Panc1 (cell line): ENCODE measurements at regions not wholly inside any gene's neighbourhood (a gene's known extent, or its start where the extent isn't known, plus 50 kb on each side); places are given as distances from the start of the nearest gene placed in this dataset.

Experiments used
- ATAC-seq: fragments of 200-7000 bp; cut with Tn5 transposase; 2 replicates; pipeline ENCODE4 v1.9.1; 2020; ENCODE audit warnings: mild to moderate bottlenecking, moderate library complexity
- BruUV-seq: library from RNA; stranded (reverse); fragments of 400-500 nt; replicated peaks from 2 replicates; lab custom pipeline; 2021; lab: Mats Ljungman, UMichigan
- CTCF ChIA-PET: fragments of 300-600 bp; sonication (Branson Sonifier 250); formaldehyde crosslinking; loops from one replicate; lab custom pipeline; 2022; ENCODE audit warnings: antibody characterized with exemption; lab: Charles Lee
- POLR2A ChIA-PET: fragments of 300-600 bp; sonication (Branson Sonifier 250); formaldehyde crosslinking; loops from one replicate; lab custom pipeline; 2022; ENCODE audit warnings: antibody characterized with exemption; lab: Charles Lee
- DNase-seq: peaks from one replicate; pipeline ENCODE4 v3.0.0-alpha.2; 2010; ENCODE audit warnings: low read depth, low spot score
- H3K27ac ChIP-seq: 2 replicates; pipeline ENCODE4 v1.5.1; 2011; ENCODE audit warnings: mild to moderate bottlenecking, low read length, inconsistent platforms
- H3K27me3 ChIP-seq: fragments of 200-500 bp; sonication (Bioruptor generic); 2 replicates; pipeline ENCODE4 v1.6.0; 2014; ENCODE audit warnings: low read length, inconsistent platforms; ENCODE audit not compliant: control insufficient read depth, insufficient read depth
- H3K36me3 ChIP-seq: fragments of 200-500 bp; sonication (Bioruptor generic); 2 replicates; pipeline ENCODE4 v1.5.1; 2014; ENCODE audit warnings: inconsistent platforms, mild to moderate bottlenecking, low read length, moderate library complexity; ENCODE audit not compliant: control insufficient read depth, insufficient read depth
- H3K4me1 ChIP-seq: 2 replicates; pipeline ENCODE4 v1.5.1; 2011; ENCODE audit warnings: inconsistent platforms, mild to moderate bottlenecking, low read length, moderate library complexity; ENCODE audit not compliant: control insufficient read depth, insufficient read depth
- H3K4me3 ChIP-seq, 2 experiments: 2 replicates each; pipeline ENCODE4 v1.5.1; 2011 to 2012; ENCODE audit warnings: low read depth in 2 of 2, low read length in 2 of 2, mild to moderate bottlenecking in 2 of 2, inconsistent platforms in 1 of 2, moderate library complexity in 1 of 2
- H3K9me3 ChIP-seq: fragments of 200-500 bp; sonication (Bioruptor generic); 2 replicates; pipeline ENCODE4 v1.5.1; 2014; ENCODE audit warnings: low read depth, mild to moderate bottlenecking, inconsistent platforms, low read length, moderate library complexity; ENCODE audit not compliant: control insufficient read depth, insufficient read depth
- POLR2AphosphoS5 ChIP-seq: IDR thresholded peaks from 2 replicates; pipeline ENCODE4 v1.6.1; 2012; ENCODE audit warnings: mild to moderate bottlenecking, low read depth, low read length, moderate library complexity
- SIN3A ChIP-seq: IDR thresholded peaks from 2 replicates; pipeline ENCODE4 v1.6.1; 2012; ENCODE audit warnings: low read depth, mild to moderate bottlenecking, low read length, moderate library complexity, borderline replicate concordance; ENCODE audit not compliant: insufficient read depth
- TCF7L2 ChIP-seq: IDR thresholded peaks from 2 replicates; pipeline ENCODE4 v1.6.1; 2011; ENCODE audit warnings: mild to moderate bottlenecking, low read depth, low read length, inconsistent platforms
- in situ Hi-C: cut with HindIII; loops from 2 replicates; pipeline ENCODE4 v1.10.0; 2016; ENCODE audit warnings: low sequenced_read_pairs, low pct_unique_long_range_greater_than_20kb
- intact Hi-C: fragments of 100-400 bp; cut with micrococcal nuclease; formaldehyde crosslinking; loops from one replicate; pipeline ENCODE4 v1.10.0; 2022; ENCODE audit not compliant: unreplicated experiment
- TF ChIP-seq, protein P1 (sequence below), 2 experiments: IDR thresholded peaks; 2 replicates each; pipeline ENCODE4 v1.6.1; 2011 to 2012; ENCODE audit warnings: low read depth in 2 of 2, control low read depth in 1 of 2, low read length in 1 of 2, mild to moderate bottlenecking in 1 of 2, moderate library complexity in 1 of 2; ENCODE audit not compliant: insufficient read depth in 1 of 2
- TF ChIP-seq, protein P2 (sequence below): fragments of 450-650 bp; IDR thresholded peaks from 2 replicates; pipeline ENCODE4 v1.5.1; 2017; ENCODE audit warnings: mild to moderate bottlenecking

DNA sequence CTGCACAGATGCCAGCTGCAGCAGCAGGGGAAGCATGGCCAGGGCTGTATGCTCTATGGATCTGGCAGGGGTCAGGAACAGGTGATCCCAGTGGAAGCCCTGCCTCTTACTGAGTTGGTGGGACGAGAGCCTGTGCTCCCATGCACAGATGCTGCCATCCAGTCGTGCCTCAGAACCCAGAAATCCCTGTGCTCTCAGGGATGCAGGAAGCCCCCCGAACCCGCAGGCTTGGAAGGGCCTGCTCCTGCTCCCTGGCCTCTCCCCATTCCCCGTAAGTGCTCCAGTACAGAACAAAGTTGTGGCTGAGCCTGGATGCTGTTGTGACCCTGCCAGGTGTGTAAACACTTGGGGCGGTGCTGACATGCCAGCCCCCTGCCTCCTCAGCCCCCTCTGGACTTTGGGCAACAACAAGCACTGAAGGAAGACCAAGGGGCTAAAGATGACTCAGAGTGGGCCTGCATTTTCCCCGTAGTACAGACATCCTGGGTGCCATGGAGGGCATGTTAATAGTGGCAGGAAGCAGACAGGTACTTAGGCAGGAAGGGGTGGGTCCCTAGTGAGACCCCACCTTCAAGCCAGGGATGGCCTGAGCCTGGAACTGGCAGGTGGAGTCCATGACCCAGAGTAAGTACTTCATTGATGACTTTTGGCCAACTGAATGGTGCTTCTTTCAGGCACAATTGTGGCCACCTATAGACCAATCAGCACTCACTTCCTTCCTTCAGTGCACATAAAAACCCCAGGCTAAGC lies 1640.7 kb downstream of the C4orf33 start:
- POLR2A ChIA-PET, result no interaction called here
- no TSS peak for BruUV-seq
- in situ Hi-C loops, result no loop called here
- Histone ChIP-seq H3K9me3 (no peaks in the 10 kb centered on the region), H3K27ac (no peak overlapping the region), H3K4me3 (no peak overlapping the region), H3K36me3 (no peaks in the 10 kb centered on the region), H3K27me3 (no peaks in the 10 kb centered on the region), H3K4me1 (no peaks in the 10 kb centered on the region)
- CTCF ChIA-PET, result no interaction called here
- TF ChIP-seq TCF7L2, result no peak
- TF ChIP-seq, protein P1, sequence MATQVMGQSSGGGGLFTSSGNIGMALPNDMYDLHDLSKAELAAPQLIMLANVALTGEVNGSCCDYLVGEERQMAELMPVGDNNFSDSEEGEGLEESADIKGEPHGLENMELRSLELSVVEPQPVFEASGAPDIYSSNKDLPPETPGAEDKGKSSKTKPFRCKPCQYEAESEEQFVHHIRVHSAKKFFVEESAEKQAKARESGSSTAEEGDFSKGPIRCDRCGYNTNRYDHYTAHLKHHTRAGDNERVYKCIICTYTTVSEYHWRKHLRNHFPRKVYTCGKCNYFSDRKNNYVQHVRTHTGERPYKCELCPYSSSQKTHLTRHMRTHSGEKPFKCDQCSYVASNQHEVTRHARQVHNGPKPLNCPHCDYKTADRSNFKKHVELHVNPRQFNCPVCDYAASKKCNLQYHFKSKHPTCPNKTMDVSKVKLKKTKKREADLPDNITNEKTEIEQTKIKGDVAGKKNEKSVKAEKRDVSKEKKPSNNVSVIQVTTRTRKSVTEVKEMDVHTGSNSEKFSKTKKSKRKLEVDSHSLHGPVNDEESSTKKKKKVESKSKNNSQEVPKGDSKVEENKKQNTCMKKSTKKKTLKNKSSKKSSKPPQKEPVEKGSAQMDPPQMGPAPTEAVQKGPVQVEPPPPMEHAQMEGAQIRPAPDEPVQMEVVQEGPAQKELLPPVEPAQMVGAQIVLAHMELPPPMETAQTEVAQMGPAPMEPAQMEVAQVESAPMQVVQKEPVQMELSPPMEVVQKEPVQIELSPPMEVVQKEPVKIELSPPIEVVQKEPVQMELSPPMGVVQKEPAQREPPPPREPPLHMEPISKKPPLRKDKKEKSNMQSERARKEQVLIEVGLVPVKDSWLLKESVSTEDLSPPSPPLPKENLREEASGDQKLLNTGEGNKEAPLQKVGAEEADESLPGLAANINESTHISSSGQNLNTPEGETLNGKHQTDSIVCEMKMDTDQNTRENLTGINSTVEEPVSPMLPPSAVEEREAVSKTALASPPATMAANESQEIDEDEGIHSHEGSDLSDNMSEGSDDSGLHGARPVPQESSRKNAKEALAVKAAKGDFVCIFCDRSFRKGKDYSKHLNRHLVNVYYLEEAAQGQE (IDR thresholded peaks at IDR 0.05; ENCODE audit: insufficient read depth in 1 of 2, low read depth in 2 of 2, low read length in 1 of 2), result no peak
- TF ChIP-seq, protein P2, sequence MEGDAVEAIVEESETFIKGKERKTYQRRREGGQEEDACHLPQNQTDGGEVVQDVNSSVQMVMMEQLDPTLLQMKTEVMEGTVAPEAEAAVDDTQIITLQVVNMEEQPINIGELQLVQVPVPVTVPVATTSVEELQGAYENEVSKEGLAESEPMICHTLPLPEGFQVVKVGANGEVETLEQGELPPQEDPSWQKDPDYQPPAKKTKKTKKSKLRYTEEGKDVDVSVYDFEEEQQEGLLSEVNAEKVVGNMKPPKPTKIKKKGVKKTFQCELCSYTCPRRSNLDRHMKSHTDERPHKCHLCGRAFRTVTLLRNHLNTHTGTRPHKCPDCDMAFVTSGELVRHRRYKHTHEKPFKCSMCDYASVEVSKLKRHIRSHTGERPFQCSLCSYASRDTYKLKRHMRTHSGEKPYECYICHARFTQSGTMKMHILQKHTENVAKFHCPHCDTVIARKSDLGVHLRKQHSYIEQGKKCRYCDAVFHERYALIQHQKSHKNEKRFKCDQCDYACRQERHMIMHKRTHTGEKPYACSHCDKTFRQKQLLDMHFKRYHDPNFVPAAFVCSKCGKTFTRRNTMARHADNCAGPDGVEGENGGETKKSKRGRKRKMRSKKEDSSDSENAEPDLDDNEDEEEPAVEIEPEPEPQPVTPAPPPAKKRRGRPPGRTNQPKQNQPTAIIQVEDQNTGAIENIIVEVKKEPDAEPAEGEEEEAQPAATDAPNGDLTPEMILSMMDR, result no peak
- no peak for TF ChIP-seq POLR2AphosphoS5
- no peak for TF ChIP-seq SIN3A
- DNase-seq (no peak), ATAC-seq (no peak)
- intact Hi-C loops, result no loop called here

DNA sequence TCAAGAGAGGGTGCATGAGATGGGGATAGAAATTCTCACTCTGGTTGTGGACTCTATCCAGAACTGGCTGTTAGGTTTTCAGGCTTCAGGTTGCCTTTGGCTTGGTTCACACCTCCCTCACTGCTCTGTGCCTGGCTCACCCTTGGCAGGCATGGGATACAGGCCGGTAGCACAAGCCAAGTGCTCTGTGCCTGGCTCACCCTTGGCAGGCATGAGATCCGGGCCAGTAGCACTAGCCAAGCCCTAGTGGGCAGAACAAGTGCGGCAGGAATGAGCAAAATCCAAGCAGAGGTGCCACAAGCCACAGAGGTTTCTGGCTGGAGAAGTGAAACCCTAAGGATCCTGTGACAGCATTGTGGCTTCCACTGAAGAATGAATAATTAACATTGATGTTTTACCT lies 1642.3 kb downstream of the C4orf33 start:
- Histone ChIP-seq H3K9me3 (no peaks in the 10 kb centered on the region), H3K36me3 (no peaks in the 10 kb centered on the region), H3K4me3 (no peak overlapping the region), H3K27ac (no peak overlapping the region), H3K4me1 (no peaks in the 10 kb centered on the region), H3K27me3 (no peaks in the 10 kb centered on the region)
- CTCF ChIA-PET, result no interaction called here
- intact Hi-C loops, result no loop called here
- no peak for TF ChIP-seq POLR2AphosphoS5
- TF ChIP-seq, protein P1 (IDR thresholded peaks at IDR 0.05; ENCODE audit: insufficient read depth in 1 of 2, low read depth in 2 of 2, low read length in 1 of 2), result no peak
- TF ChIP-seq, protein P2, result no peak
- no TSS peak for BruUV-seq
- POLR2A ChIA-PET, result no interaction called here
- ATAC-seq, result no peak
- no peak for DNase-seq
- in situ Hi-C loops, result no loop called here
